Vagina (tissue), 2 donors: ENCODE measurements at regions not wholly inside any gene's neighbourhood (a gene's known extent, or its start where the extent isn't known, plus 50 kb on each side); places are given as distances from the start of the nearest gene placed in this dataset.

Experiments used
- DNase-seq, 2 donors: peaks; one replicate each; pipeline ENCODE4 v3.0.0-alpha.2; 2017; ENCODE audit errors: extremely low spot score in 2 of 2
- H3K27ac ChIP-seq: fragments of 200-600 bp; sonication (generic); one replicate; pipeline ENCODE4 v1.5.1; 2019
- H3K27me3 ChIP-seq: fragments of 200-600 bp; sonication (generic); one replicate; pipeline ENCODE4 v1.5.1; 2019
- H3K36me3 ChIP-seq, 2 donors: fragments of 200-600 bp; sonication (generic); one replicate each; pipeline ENCODE4 v1.5.1; 2017 to 2019
- H3K4me1 ChIP-seq: fragments of 200-600 bp; sonication (generic); one replicate; pipeline ENCODE4 v1.5.1; 2019
- H3K4me3 ChIP-seq, 2 donors: fragments of 200-600 bp; sonication (generic); 1 replicate in 1 of 2; 2 replicates in 1 of 2; pipeline ENCODE4 v1.5.1; 2016 to 2019
- H3K9me3 ChIP-seq: fragments of 200-600 bp; sonication (generic); one replicate; pipeline ENCODE4 v1.5.1; 2019
- POLR2A ChIP-seq, 2 donors: fragments of 450-650 bp; IDR thresholded peaks; one replicate each; pipeline ENCODE4 v1.6.1; 2017; ENCODE audit warnings: antibody characterized with exemption in 2 of 2, mild to moderate bottlenecking in 2 of 2, moderate library complexity in 2 of 2
- POLR2AphosphoS5 ChIP-seq, 2 donors: sonication (generic); formaldehyde crosslinking; IDR thresholded peaks; one replicate each; pipeline ENCODE4 v1.9.0; 2017; ENCODE audit warnings: antibody characterized with exemption in 2 of 2, mild to moderate bottlenecking in 2 of 2, low read depth in 1 of 2; ENCODE audit not compliant: insufficient read depth in 1 of 2
- intact Hi-C: fragments of 100-400 bp; cut with DNase I; formaldehyde crosslinking; loops from one replicate; pipeline ENCODE4 v1.15.1; 2023
- TF ChIP-seq, protein P1 (sequence below), 3 experiments: fragments of 450-650 bp in 2 of 3; fragments of 200-600 bp in 1 of 3; sonication (generic) in 1 of 3; IDR thresholded peaks; one replicate each; pipeline ENCODE4 v1.5.1; 2017 to 2019; ENCODE audit warnings: antibody characterized with exemption in 3 of 3, mild to moderate bottlenecking in 2 of 3, moderate library complexity in 2 of 3

DNA sequence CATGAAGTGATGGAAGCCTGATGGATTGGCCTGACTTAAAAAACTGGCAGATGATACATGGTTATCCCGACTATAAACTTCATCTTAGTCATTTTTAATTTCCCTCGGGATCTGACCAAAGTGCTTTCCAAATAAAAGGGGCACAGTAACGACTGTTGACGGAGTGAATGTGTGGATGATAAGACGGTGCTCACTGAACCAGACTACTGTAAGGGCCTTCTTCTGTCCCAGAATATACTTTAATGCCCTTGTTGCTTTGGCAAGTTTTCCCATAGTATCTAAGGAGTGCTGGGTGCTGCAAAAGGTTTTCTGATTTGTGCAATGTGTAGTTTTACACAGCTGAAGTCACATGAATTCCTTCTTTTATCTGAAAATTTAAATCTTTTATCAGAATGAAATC lies 373.5 kb downstream of the DSEL start:
- Histone ChIP-seq H3K4me3 (no peak overlapping the region), H3K27ac (no peak overlapping the region), H3K9me3 (no peaks in the 10 kb centered on the region), H3K36me3 (no peaks in the 10 kb centered on the region), H3K27me3 (no peaks in the 10 kb centered on the region), H3K4me1 (no peaks in the 10 kb centered on the region)
- no peak for DNase-seq
- intact Hi-C loops = no loop called here
- TF ChIP-seq POLR2AphosphoS5 (IDR thresholded peaks at IDR 0.05; ENCODE audit: insufficient read depth in 1 of 2, low read depth in 1 of 2) (no peak), POLR2A (IDR thresholded peaks at IDR 0.05) (no peak)
- TF ChIP-seq, protein P1, sequence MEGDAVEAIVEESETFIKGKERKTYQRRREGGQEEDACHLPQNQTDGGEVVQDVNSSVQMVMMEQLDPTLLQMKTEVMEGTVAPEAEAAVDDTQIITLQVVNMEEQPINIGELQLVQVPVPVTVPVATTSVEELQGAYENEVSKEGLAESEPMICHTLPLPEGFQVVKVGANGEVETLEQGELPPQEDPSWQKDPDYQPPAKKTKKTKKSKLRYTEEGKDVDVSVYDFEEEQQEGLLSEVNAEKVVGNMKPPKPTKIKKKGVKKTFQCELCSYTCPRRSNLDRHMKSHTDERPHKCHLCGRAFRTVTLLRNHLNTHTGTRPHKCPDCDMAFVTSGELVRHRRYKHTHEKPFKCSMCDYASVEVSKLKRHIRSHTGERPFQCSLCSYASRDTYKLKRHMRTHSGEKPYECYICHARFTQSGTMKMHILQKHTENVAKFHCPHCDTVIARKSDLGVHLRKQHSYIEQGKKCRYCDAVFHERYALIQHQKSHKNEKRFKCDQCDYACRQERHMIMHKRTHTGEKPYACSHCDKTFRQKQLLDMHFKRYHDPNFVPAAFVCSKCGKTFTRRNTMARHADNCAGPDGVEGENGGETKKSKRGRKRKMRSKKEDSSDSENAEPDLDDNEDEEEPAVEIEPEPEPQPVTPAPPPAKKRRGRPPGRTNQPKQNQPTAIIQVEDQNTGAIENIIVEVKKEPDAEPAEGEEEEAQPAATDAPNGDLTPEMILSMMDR (IDR thresholded peaks at IDR 0.05) = no peak

DNA sequence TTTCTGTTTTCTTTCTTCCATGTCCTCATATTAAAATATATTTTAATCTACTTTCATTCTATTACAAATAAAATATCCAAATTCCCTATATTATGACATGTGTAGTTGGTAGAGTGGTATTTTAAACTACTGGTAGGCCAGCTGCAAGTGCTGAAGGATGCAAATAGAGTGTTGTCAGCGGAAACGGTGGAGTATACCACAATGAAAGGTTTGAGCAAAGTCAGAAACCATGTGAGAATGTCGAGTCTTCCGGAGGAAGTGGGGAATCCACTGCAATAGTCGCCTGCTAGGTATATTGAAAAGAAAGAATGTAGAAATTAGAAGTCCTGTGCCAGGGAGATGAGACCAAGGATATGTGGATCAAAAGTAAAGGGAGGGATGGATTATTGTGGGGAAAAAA lies 373.9 kb downstream of the DSEL start:
- H3K4me1 ChIP-seq = no peaks in the 10 kb centered on the region
- H3K27me3 ChIP-seq = no peaks in the 10 kb centered on the region
- H3K27ac ChIP-seq = no peak overlapping the region
- intact Hi-C loops = no loop called here
- DNase-seq = no peak
- no peaks in the 10 kb centered on the region for H3K36me3 ChIP-seq
- TF ChIP-seq POLR2AphosphoS5 (IDR thresholded peaks at IDR 0.05; ENCODE audit: insufficient read depth in 1 of 2, low read depth in 1 of 2) = no peak
- no peak for TF ChIP-seq POLR2A (IDR thresholded peaks at IDR 0.05)
- TF ChIP-seq, protein P1 (IDR thresholded peaks at IDR 0.05) = no peak
- no peaks in the 10 kb centered on the region for H3K9me3 ChIP-seq
- no peak overlapping the region for H3K4me3 ChIP-seq

DNA sequence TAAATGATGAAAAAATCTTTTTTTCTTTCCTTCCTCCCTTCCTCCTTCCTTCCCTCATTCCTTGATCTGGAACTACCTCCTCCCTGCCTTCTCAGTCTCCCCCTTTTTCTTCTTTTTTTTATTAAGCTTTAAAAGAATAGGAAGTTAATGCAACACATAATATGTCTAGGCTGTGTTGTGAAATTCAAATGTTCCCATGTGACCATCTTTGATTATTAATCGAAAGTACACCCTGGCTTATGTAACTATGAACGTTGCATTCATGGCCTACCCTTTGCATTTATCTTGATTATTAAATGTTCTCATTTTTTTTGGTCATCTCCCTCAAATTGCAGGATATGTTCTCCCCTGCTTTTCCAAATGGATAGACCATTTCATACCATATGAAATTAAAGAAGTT lies 376.0 kb downstream of the DSEL start:
- Histone ChIP-seq H3K9me3 (no peaks in the 10 kb centered on the region), H3K4me3 (no peak overlapping the region), H3K27me3 (no peaks in the 10 kb centered on the region), H3K27ac (no peak overlapping the region), H3K36me3 (no peaks in the 10 kb centered on the region), H3K4me1 (no peaks in the 10 kb centered on the region)
- intact Hi-C loops = no loop called here
- TF ChIP-seq POLR2AphosphoS5 (IDR thresholded peaks at IDR 0.05; ENCODE audit: insufficient read depth in 1 of 2, low read depth in 1 of 2) (no peak), POLR2A (IDR thresholded peaks at IDR 0.05) (no peak)
- TF ChIP-seq, protein P1 (IDR thresholded peaks at IDR 0.05) = no peak
- DNase-seq = no peak

DNA sequence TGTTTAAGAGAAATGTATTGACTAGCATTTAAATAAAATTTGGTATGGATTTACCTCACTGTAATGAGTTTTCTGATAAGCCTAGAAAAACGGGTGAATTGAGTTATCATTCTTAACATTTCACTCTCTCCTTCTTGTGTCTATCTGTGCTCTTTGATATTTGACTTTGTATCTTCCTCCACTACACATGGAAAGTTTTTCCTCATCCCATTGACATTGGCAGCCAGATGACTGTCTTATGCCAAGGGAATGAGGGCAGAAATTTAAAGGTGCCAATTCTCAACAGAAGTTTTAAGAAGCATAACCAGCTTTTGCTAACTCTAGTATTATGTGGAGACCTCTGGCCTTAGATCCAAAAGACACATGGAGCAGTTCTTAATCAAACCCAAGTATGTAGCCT lies 376.6 kb downstream of the DSEL start:
- H3K9me3 ChIP-seq = no peaks in the 10 kb centered on the region
- no peak for DNase-seq
- H3K4me3 ChIP-seq = no peak overlapping the region
- no peaks in the 10 kb centered on the region for H3K4me1 ChIP-seq
- TF ChIP-seq POLR2A (IDR thresholded peaks at IDR 0.05) = no peak
- TF ChIP-seq, protein P1 (IDR thresholded peaks at IDR 0.05) = no peak
- no peak for TF ChIP-seq POLR2AphosphoS5 (IDR thresholded peaks at IDR 0.05; ENCODE audit: insufficient read depth in 1 of 2, low read depth in 1 of 2)
- intact Hi-C loops = no loop called here
- H3K27me3 ChIP-seq = no peaks in the 10 kb centered on the region
- no peak overlapping the region for H3K27ac ChIP-seq
- H3K36me3 ChIP-seq = no peaks in the 10 kb centered on the region

DNA sequence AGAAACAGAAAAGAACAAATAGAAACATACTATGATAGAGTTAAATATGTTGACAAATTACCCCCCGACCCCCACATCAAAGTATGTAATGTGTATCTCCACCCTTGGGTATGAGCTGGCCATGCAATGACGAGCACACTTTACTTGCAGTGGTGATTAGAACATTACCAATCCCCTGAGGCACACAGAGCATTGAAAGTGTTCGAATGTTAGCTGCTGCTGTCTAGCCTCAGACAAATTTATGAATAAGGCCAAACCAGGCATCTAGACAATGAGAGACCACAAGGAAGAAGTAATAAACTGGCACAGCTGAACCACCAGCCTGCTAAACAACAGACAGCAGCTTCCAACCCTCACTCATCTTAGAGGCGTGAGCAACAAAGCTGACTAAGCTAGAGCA lies 380.5 kb downstream of the DSEL start:
- TF ChIP-seq, protein P1 (IDR thresholded peaks at IDR 0.05) = no peak
- TF ChIP-seq POLR2A (IDR thresholded peaks at IDR 0.05) = no peak
- TF ChIP-seq POLR2AphosphoS5 (IDR thresholded peaks at IDR 0.05; ENCODE audit: insufficient read depth in 1 of 2, low read depth in 1 of 2) = no peak
- H3K9me3 ChIP-seq = no peaks in the 10 kb centered on the region
- H3K36me3 ChIP-seq = no peaks in the 10 kb centered on the region
- no peak overlapping the region for H3K4me3 ChIP-seq
- H3K27me3 ChIP-seq = no peaks in the 10 kb centered on the region
- intact Hi-C loops = no loop called here
- H3K27ac ChIP-seq = no peak overlapping the region
- no peak for DNase-seq
- no peaks in the 10 kb centered on the region for H3K4me1 ChIP-seq
